ENCODE measurements at regions not wholly inside any gene's neighbourhood (a gene's known extent, or its start where the extent isn't known, plus 50 kb on each side); places are given as distances from the start of the nearest gene placed in this dataset.

- H3K4me1 ChIP-seq (ENCODE audit: insufficient read depth, low read length) = no peaks in the 10 kb centered on the region
- H3K27me3 ChIP-seq (ENCODE audit: insufficient read depth, low read length, poor library complexity) = no peaks in the 10 kb centered on the region
- H2AFZ ChIP-seq (ENCODE audit: low read depth, low read length) = no peak overlapping the region
- H3K27ac ChIP-seq (ENCODE audit: low read length) = no peak overlapping the region
- H3K36me3 ChIP-seq (ENCODE audit: insufficient read depth, low read length) = no peaks in the 10 kb centered on the region
- H3K4me2 ChIP-seq (ENCODE audit: insufficient read depth, low read length) = no peak overlapping the region
- DNase-seq = no peak
- H3K79me2 ChIP-seq (ENCODE audit: insufficient read depth, low read length) = no peaks in the 10 kb centered on the region
- H3K9me3 ChIP-seq (ENCODE audit: insufficient read depth, low read length, severe bottlenecking) = no peaks in the 10 kb centered on the region
- no peak for TF ChIP-seq EZH2 (IDR thresholded peaks at IDR 0.05; ENCODE audit: borderline replicate concordance, low read depth, low read length, severe bottlenecking)
- no peak for TF ChIP-seq CTCF (IDR thresholded peaks at IDR 0.05; ENCODE audit: borderline replicate concordance, extremely low read depth, low read length, poor library complexity, severe bottlenecking)
- no peak overlapping the region for H3K9ac ChIP-seq (ENCODE audit: low read depth, low read length)
- H4K20me1 ChIP-seq (ENCODE audit: insufficient read depth, low read length) = no peaks in the 10 kb centered on the region
- no peak for ATAC-seq (ENCODE audit: insufficient read depth, low read depth)
- H3K4me3 ChIP-seq (ENCODE audit: low read depth in 1 of 2, low read length in 2 of 2) = no peak overlapping the region
Measured at GRCh38 chr6:54694928-54695532, 151.5 kb upstream of the FAM83B start.

- H3K4me1 ChIP-seq (ENCODE audit: insufficient read depth, low read length) = no peaks in the 10 kb centered on the region
- H3K27ac ChIP-seq (ENCODE audit: low read length) = no peak overlapping the region
- H3K79me2 ChIP-seq (ENCODE audit: insufficient read depth, low read length) = no peaks in the 10 kb centered on the region
- TF ChIP-seq CTCF (IDR thresholded peaks at IDR 0.05; ENCODE audit: borderline replicate concordance, extremely low read depth, low read length, poor library complexity, severe bottlenecking) (no peak), EZH2 (IDR thresholded peaks at IDR 0.05; ENCODE audit: borderline replicate concordance, low read depth, low read length, severe bottlenecking) (no peak)
- no peaks in the 10 kb centered on the region for H3K36me3 ChIP-seq (ENCODE audit: insufficient read depth, low read length)
- no peak overlapping the region for H3K4me2 ChIP-seq (ENCODE audit: insufficient read depth, low read length)
- DNase-seq (no peak), ATAC-seq (ENCODE audit: insufficient read depth, low read depth) (no peak)
- H4K20me1 ChIP-seq (ENCODE audit: insufficient read depth, low read length) = no peaks in the 10 kb centered on the region
- H3K27me3 ChIP-seq (ENCODE audit: insufficient read depth, low read length, poor library complexity) = no peaks in the 10 kb centered on the region
- H2AFZ ChIP-seq (ENCODE audit: low read depth, low read length) = no peak overlapping the region
- H3K4me3 ChIP-seq (ENCODE audit: low read depth in 1 of 2, low read length in 2 of 2) = no peak overlapping the region
- H3K9ac ChIP-seq (ENCODE audit: low read depth, low read length) = no peak overlapping the region
- H3K9me3 ChIP-seq (ENCODE audit: insufficient read depth, low read length, severe bottlenecking) = no peaks in the 10 kb centered on the region
Measured at GRCh38 chr6:54695815-54696214, 150.8 kb upstream of the FAM83B start.

GRCh38 chr6:54697424-54697823, 149.1 kb upstream of the FAM83B start:
- Histone ChIP-seq H3K9ac (ENCODE audit: low read depth, low read length) (no peak overlapping the region), H3K27me3 (ENCODE audit: insufficient read depth, low read length, poor library complexity) (no peaks in the 10 kb centered on the region), H2AFZ (ENCODE audit: low read depth, low read length) (no peak overlapping the region), H3K4me2 (ENCODE audit: insufficient read depth, low read length) (no peak overlapping the region), H3K27ac (ENCODE audit: low read length) (no peak overlapping the region), H3K4me1 (ENCODE audit: insufficient read depth, low read length) (no peaks in the 10 kb centered on the region), H3K4me3 (ENCODE audit: low read depth in 1 of 2, low read length in 2 of 2) (no peak overlapping the region), H4K20me1 (ENCODE audit: insufficient read depth, low read length) (no peaks in the 10 kb centered on the region), H3K9me3 (ENCODE audit: insufficient read depth, low read length, severe bottlenecking) (no peaks in the 10 kb centered on the region), H3K36me3 (ENCODE audit: insufficient read depth, low read length) (no peaks in the 10 kb centered on the region), H3K79me2 (ENCODE audit: insufficient read depth, low read length) (no peaks in the 10 kb centered on the region)
- DNase-seq (no peak), ATAC-seq (ENCODE audit: insufficient read depth, low read depth) (no peak)
- TF ChIP-seq EZH2 (IDR thresholded peaks at IDR 0.05; ENCODE audit: borderline replicate concordance, low read depth, low read length, severe bottlenecking) (no peak), CTCF (IDR thresholded peaks at IDR 0.05; ENCODE audit: borderline replicate concordance, extremely low read depth, low read length, poor library complexity, severe bottlenecking) (no peak)
